MM.1S (cell line): ENCODE measurements at regions not wholly inside any gene's neighbourhood (a gene's known extent, or its start where the extent isn't known, plus 50 kb on each side); places are given as distances from the start of the nearest gene placed in this dataset.
"Not testable (repeated sequence)": the region's sequence is repeated elsewhere in the genome, so short reads cannot be mapped to it uniquely, and the experiment has no call there.

Experiments
- DNase-seq: peaks from one replicate; pipeline ENCODE4 v3.0.0-alpha.2; 2015
- H2AFZ ChIP-seq: fragments of 300-600 bp; sonication (generic); 2 replicates; pipeline ENCODE4 v1.6.0; 2016; ENCODE audit warnings: antibody characterized with exemption, low read length
- H3F3A ChIP-seq: fragments of 300-600 bp; sonication (generic); 2 replicates; pipeline ENCODE4 v1.6.1; 2016; ENCODE audit warnings: mild to moderate bottlenecking, antibody characterized with exemption, low read length, moderate library complexity, mixed read lengths; ENCODE audit not compliant: insufficient read depth
- H3K27ac ChIP-seq: fragments of 300-600 bp; sonication (generic); 2 replicates; pipeline ENCODE4 v1.5.1; 2016; ENCODE audit warnings: mild to moderate bottlenecking, low read length
- H3K27me3 ChIP-seq: fragments of 300-600 bp; sonication (generic); replicated peaks from 2 replicates; pipeline ENCODE4 v1.6.0; 2016; ENCODE audit warnings: low read length; ENCODE audit not compliant: insufficient read depth
- H3K36me3 ChIP-seq: fragments of 300-600 bp; sonication (generic); replicated peaks from 2 replicates; pipeline ENCODE4 v1.6.1; 2016; ENCODE audit warnings: mild to moderate bottlenecking, low read length, mixed read lengths; ENCODE audit not compliant: insufficient read depth
- H3K4me1 ChIP-seq: fragments of 300-600 bp; sonication (generic); 2 replicates; pipeline ENCODE4 v1.6.1; 2016; ENCODE audit warnings: low read length, mixed read lengths
- H3K4me2 ChIP-seq: fragments of 300-600 bp; sonication (generic); 2 replicates; pipeline ENCODE4 v1.6.0; 2016; ENCODE audit warnings: low read depth, low read length
- H3K4me3 ChIP-seq: fragments of 300-600 bp; sonication (generic); 2 replicates; pipeline ENCODE4 v1.5.1; 2016; ENCODE audit warnings: low read length, mixed read lengths
- H3K79me2 ChIP-seq: fragments of 300-600 bp; sonication (generic); 2 replicates; pipeline ENCODE4 v1.6.1; 2016; ENCODE audit warnings: mixed run types, low read length, mixed read lengths
- H3K9ac ChIP-seq: fragments of 300-600 bp; sonication (generic); 2 replicates; pipeline ENCODE4 v1.6.1; 2016; ENCODE audit warnings: low read length, mixed read lengths
- H3K9me2 ChIP-seq: fragments of 300-600 bp; sonication (generic); replicated peaks from 2 replicates; pipeline ENCODE4 v1.6.1; 2016; ENCODE audit warnings: mild to moderate bottlenecking, low read length, mixed read lengths; ENCODE audit not compliant: insufficient read depth
- H3K9me3 ChIP-seq: fragments of 300-600 bp; sonication (generic); replicated peaks from 2 replicates; pipeline ENCODE4 v1.6.1; 2016; ENCODE audit warnings: mild to moderate bottlenecking, low read length, mixed read lengths; ENCODE audit not compliant: insufficient read depth
- H4K20me1 ChIP-seq: fragments of 300-600 bp; sonication (generic); 2 replicates; pipeline ENCODE4 v1.6.1; 2016; ENCODE audit warnings: mild to moderate bottlenecking, low read length, moderate library complexity, mixed read lengths; ENCODE audit not compliant: insufficient read depth
- EZH2 ChIP-seq: fragments of 300-600 bp; sonication (generic); optimal IDR thresholded peaks from 2 replicates; pipeline ENCODE3; 2017; ENCODE audit warnings: low read depth, mild to moderate bottlenecking, antibody characterized with exemption, low read length, mixed read lengths
- EZH2phosphoT487 ChIP-seq: fragments of 300-600 bp; sonication (generic); IDR thresholded peaks from 2 replicates; pipeline ENCODE4 v1.6.1; 2018; ENCODE audit warnings: antibody characterized with exemption, low read length
- TF ChIP-seq, protein P1 (sequence below): fragments of 300-600 bp; sonication (generic); IDR thresholded peaks from 2 replicates; pipeline ENCODE4 v1.5.1; 2016; ENCODE audit warnings: antibody characterized with exemption, low read length, mixed read lengths

DNA sequence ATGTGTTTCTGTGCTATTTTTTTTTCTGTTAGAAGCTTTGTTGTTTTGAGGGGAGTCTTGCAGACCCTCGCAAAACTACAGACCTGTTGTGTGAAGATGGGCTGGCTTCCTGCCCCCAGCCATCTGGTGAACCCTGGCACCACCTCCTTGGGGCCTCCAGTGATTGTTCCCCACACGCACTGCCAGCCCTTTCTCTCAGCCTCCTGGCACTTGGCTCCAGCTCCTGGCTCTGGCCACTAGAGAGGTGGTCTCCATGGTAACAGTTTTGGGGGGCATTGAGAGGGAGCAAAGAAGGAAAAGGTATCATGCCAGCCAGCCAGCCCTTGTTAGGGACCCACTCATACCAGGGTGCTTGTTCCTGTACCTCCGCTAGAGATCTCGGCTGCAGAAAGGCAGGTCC is 176.4 kb upstream of the RPH3A start:
- Histone ChIP-seq H3K27ac (no peak overlapping the region), H3K4me1 (no peaks in the 10 kb centered on the region), H3K27me3 (no peaks in the 10 kb centered on the region), H4K20me1 (no peaks in the 10 kb centered on the region), H3K9me3 (no peaks in the 10 kb centered on the region), H2AFZ (no peak overlapping the region), H3F3A (no peaks in the 10 kb centered on the region), H3K9ac (no peak overlapping the region), H3K79me2 (no peaks in the 10 kb centered on the region), H3K4me3 (no peak overlapping the region), H3K36me3 (no peaks in the 10 kb centered on the region), H3K4me2 (no peak overlapping the region), H3K9me2 (no peaks in the 10 kb centered on the region)
- DNase-seq, result no peak
- TF ChIP-seq, protein P1, sequence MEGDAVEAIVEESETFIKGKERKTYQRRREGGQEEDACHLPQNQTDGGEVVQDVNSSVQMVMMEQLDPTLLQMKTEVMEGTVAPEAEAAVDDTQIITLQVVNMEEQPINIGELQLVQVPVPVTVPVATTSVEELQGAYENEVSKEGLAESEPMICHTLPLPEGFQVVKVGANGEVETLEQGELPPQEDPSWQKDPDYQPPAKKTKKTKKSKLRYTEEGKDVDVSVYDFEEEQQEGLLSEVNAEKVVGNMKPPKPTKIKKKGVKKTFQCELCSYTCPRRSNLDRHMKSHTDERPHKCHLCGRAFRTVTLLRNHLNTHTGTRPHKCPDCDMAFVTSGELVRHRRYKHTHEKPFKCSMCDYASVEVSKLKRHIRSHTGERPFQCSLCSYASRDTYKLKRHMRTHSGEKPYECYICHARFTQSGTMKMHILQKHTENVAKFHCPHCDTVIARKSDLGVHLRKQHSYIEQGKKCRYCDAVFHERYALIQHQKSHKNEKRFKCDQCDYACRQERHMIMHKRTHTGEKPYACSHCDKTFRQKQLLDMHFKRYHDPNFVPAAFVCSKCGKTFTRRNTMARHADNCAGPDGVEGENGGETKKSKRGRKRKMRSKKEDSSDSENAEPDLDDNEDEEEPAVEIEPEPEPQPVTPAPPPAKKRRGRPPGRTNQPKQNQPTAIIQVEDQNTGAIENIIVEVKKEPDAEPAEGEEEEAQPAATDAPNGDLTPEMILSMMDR, result no peak

DNA sequence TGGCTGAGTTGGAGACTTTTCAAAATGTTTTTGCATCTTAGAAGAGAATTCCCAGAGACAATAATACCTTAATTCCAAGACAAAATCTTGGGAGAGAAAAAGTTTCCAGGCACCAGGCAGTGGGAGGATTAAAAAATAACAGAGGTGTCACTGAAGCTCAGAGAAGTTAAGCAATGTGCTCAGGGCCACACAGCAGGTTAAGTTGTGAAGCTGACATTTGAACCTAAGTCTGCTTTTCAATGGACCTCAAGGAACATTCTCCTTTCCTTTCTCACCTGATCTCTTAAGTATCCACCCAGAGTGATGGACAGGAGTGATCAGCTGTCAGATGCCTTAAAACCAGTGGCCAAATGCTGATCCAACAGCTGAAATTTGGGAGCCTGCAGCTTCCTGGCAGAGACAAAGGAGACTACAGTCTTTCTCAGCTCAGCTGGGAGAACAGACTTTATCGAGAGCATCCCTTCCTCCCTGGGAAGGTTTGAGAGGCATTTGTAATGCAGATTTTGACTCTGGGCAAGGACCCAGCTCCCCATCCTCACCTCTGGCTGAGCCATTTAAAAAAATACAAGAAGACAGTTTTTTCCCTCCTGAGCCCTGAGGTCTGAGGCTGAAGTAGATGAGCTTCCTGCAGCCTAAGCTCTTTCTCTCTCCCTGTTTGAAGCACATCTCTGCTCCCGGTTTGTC is 174.9 kb upstream of the RPH3A start:
- Histone ChIP-seq H3K9ac (no peak overlapping the region), H3K27me3 (no peaks in the 10 kb centered on the region), H4K20me1 (no peaks in the 10 kb centered on the region), H3F3A (no peaks in the 10 kb centered on the region), H3K27ac (no peak overlapping the region), H3K36me3 (no peaks in the 10 kb centered on the region), H3K4me2 (no peak overlapping the region), H3K79me2 (no peaks in the 10 kb centered on the region), H3K9me3 (no peaks in the 10 kb centered on the region), H3K4me3 (no peak overlapping the region), H2AFZ (no peak overlapping the region), H3K9me2 (no peaks in the 10 kb centered on the region), H3K4me1 (no peaks in the 10 kb centered on the region)
- no peak for DNase-seq
- no peak for TF ChIP-seq EZH2
- TF ChIP-seq, protein P1, result no peak
- TF ChIP-seq EZH2phosphoT487, result no peak

DNA sequence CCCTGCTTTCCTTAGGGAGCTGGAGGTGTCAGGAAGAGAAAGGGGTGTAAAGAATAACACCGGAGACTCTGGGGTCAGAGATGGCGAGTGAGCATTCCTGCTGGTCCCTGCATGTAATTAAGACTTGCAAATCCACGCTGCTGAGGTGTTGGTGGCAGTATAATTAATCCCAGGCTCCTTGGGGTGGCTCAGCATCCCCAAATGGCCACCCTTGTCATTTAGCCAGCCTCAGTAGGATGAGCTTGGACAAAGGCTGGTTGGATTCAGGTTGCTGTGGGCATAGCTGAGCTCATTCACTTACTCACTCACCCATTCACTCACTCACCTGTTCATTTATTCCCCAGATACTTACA is 174.4 kb upstream of the RPH3A start:
- H3K27ac ChIP-seq, result no peak overlapping the region

DNA sequence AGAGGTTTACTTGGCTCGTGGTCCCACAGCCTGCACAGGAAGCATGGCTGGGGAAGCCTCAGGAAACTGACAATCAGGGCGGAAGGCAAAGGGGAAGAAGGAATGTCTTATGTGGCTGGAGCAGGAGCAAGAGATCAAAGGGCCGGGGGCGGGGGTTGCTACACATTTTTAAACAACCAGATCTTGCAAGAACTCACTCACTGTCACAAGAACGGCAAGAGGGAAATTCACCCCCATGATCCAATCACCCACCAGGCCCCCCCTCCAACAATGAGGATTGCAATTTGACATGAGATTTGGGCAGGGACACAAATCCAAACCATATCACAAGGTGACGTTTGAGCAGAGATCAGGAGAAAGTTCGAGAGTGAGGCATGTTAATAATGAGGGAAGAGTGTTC is 163.7 kb upstream of the RPH3A start:
- Histone ChIP-seq H3K9me3 (no peaks in the 10 kb centered on the region), H3K79me2 (no peaks in the 10 kb centered on the region), H3K9me2 (no peaks in the 10 kb centered on the region), H3K27me3 (no peaks in the 10 kb centered on the region), H3K9ac (no peak overlapping the region), H4K20me1 (no peaks in the 10 kb centered on the region), H3K27ac (no peak overlapping the region), H3K36me3 (no peaks in the 10 kb centered on the region), H3K4me2 (no peak overlapping the region), H3K4me1 (no peaks in the 10 kb centered on the region), H3K4me3 (no peak overlapping the region), H2AFZ (no peak overlapping the region), H3F3A (no peaks in the 10 kb centered on the region)
- TF ChIP-seq, protein P1, result no peak
- TF ChIP-seq EZH2 (no peak), EZH2phosphoT487 (no peak)
- no peak for DNase-seq

More for the DNA sequence above, 174.4 kb upstream of the RPH3A start:
- Histone ChIP-seq H3K9me2 (no peaks in the 10 kb centered on the region), H3K79me2 (no peaks in the 10 kb centered on the region), H3K36me3 (no peaks in the 10 kb centered on the region), H2AFZ (no peak overlapping the region), H3K9me3 (no peaks in the 10 kb centered on the region), H3F3A (no peaks in the 10 kb centered on the region), H4K20me1 (no peaks in the 10 kb centered on the region), H3K27me3 (no peaks in the 10 kb centered on the region), H3K4me1 (no peaks in the 10 kb centered on the region), H3K4me3 (no peak overlapping the region), H3K4me2 (no peak overlapping the region), H3K9ac (no peak overlapping the region)
- no peak for DNase-seq
- no peak for TF ChIP-seq EZH2

DNA sequence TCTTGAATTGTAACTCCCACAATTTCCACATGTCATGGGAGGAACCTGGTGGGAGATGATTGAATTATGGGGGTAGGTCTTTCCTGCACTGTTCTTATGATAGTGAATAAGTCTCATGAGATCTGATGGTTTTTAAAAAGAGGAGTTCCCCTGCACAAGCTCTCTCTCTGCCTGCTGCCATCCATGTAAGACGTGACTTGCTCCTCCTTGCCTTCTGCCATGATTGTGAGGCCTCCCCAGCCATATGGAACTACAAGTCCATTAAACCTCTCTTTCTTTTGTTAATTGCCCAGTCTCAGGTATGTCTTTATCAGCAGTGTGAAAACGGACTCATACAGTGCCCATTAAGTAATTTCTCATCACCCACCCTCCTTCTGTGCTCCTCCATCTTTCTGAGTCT is 159.6 kb upstream of the RPH3A start:
- not testable (repeated sequence) for H3K9me2 ChIP-seq, H3K9me3 ChIP-seq, DNase-seq, H3K27me3 ChIP-seq, H3F3A ChIP-seq, H3K27ac ChIP-seq, H3K79me2 ChIP-seq, H3K36me3 ChIP-seq, H2AFZ ChIP-seq, H3K4me3 ChIP-seq, H3K4me2 ChIP-seq, H4K20me1 ChIP-seq, H3K9ac ChIP-seq, H3K4me1 ChIP-seq
